HUES48 (cell line): ENCODE measurements at regions not wholly inside any gene's neighbourhood (a gene's known extent, or its start where the extent isn't known, plus 50 kb on each side); places are given as distances from the start of the nearest gene placed in this dataset.

ENCODE experiments used
- H3K27ac ChIP-seq: one replicate; pipeline ENCODE4 v1.7.0; 2013; ENCODE audit warnings: low read depth, low read length, inconsistent platforms
- H3K27me3 ChIP-seq: 2 replicates; pipeline ENCODE4 v1.6.1; 2013; ENCODE audit warnings: mild to moderate bottlenecking, low read length; ENCODE audit not compliant: control insufficient read depth, insufficient read depth
- H3K36me3 ChIP-seq: 2 replicates; pipeline ENCODE4 v1.6.1; 2013; ENCODE audit warnings: low read length; ENCODE audit not compliant: control insufficient read depth, insufficient read depth
- H3K4me1 ChIP-seq: 2 replicates; pipeline ENCODE4 v1.6.1; 2013; ENCODE audit warnings: mild to moderate bottlenecking, low read length; ENCODE audit not compliant: control insufficient read depth, insufficient read depth
- H3K4me3 ChIP-seq: 2 replicates; pipeline ENCODE4 v1.5.1; 2013; ENCODE audit warnings: mild to moderate bottlenecking, low read depth, low read length
- H3K9ac ChIP-seq: 2 replicates; pipeline ENCODE4 v1.6.1; 2013; ENCODE audit warnings: mild to moderate bottlenecking, low read depth, low read length, moderate library complexity
- H3K9me3 ChIP-seq: 2 replicates; pipeline ENCODE4 v1.6.1; 2013; ENCODE audit warnings: low read length; ENCODE audit not compliant: control insufficient read depth, insufficient read depth

GRCh38 chr13:39803156-39803555 is 147.7 kb downstream of the COG6 start:
- Histone ChIP-seq H3K27me3 (no peaks in the 10 kb centered on the region), H3K4me1 (peaks cover 27% of the 10 kb centered on the region), H3K9me3 (no peaks in the 10 kb centered on the region; the same call in 1 of the 2 replicates), H3K9ac (no peak overlapping the region; the same call in 1 of the 2 replicates), H3K36me3 (no peaks in the 10 kb centered on the region), H3K27ac (no peak overlapping the region), H3K4me3 (no peak overlapping the region)

GRCh38 chr13:39803851-39804250 is 148.4 kb downstream of the COG6 start:
- no peak overlapping the region for H3K9ac ChIP-seq
- H3K4me1 ChIP-seq: peaks cover 27% of the 10 kb centered on the region
- H3K27ac ChIP-seq: no peak overlapping the region
- no peak overlapping the region for H3K4me3 ChIP-seq
- H3K27me3 ChIP-seq: no peaks in the 10 kb centered on the region
- no peaks in the 10 kb centered on the region for H3K36me3 ChIP-seq
- H3K9me3 ChIP-seq: no peaks in the 10 kb centered on the region; the same call in 1 of the 2 replicates

GRCh38 chr13:39804332-39805210 is 149.1 kb downstream of the COG6 start:
- Histone ChIP-seq H3K9me3 (no peaks in the 10 kb centered on the region; the same call in 1 of the 2 replicates), H3K9ac (no peak overlapping the region), H3K4me1 (peaks cover 27% of the 10 kb centered on the region), H3K27ac (no peak overlapping the region), H3K36me3 (no peaks in the 10 kb centered on the region), H3K4me3 (no peak overlapping the region), H3K27me3 (no peaks in the 10 kb centered on the region)

GRCh38 chr13:39809466-39809865 is 154.0 kb downstream of the COG6 start:
- Histone ChIP-seq H3K27me3 (no peaks in the 10 kb centered on the region), H3K9me3 (no peaks in the 10 kb centered on the region), H3K4me1 (peaks cover 21% of the 10 kb centered on the region)

GRCh38 chr13:39810091-39810877 is 154.8 kb downstream of the COG6 start:
- H3K36me3 ChIP-seq: no peaks in the 10 kb centered on the region
- H3K27ac ChIP-seq: no peak overlapping the region
- no peak overlapping the region for H3K4me3 ChIP-seq
- no peaks in the 10 kb centered on the region for H3K9me3 ChIP-seq
- no peaks in the 10 kb centered on the region for H3K27me3 ChIP-seq
- no peak overlapping the region for H3K9ac ChIP-seq
- peaks cover 13% of the 10 kb centered on the region for H3K4me1 ChIP-seq

More at GRCh38 chr13:39809466-39809865, 154.0 kb downstream of the COG6 start:
- H3K36me3 ChIP-seq: no peaks in the 10 kb centered on the region
- H3K27ac ChIP-seq: no peak overlapping the region
- H3K9ac ChIP-seq: no peak overlapping the region
- no peak overlapping the region for H3K4me3 ChIP-seq

GRCh38 chr13:39811051-39811450 is 155.6 kb downstream of the COG6 start:
- no peaks in the 10 kb centered on the region for H3K36me3 ChIP-seq
- no peaks in the 10 kb centered on the region for H3K9me3 ChIP-seq
- H3K4me1 ChIP-seq: peaks cover 10% of the 10 kb centered on the region
- H3K27me3 ChIP-seq: no peaks in the 10 kb centered on the region
- H3K27ac ChIP-seq: no peak overlapping the region
- no peak overlapping the region for H3K4me3 ChIP-seq
- H3K9ac ChIP-seq: no peak overlapping the region

GRCh38 chr13:39811696-39812095 is 156.2 kb downstream of the COG6 start:
- Histone ChIP-seq H3K9ac (no peak overlapping the region), H3K27ac (no peak overlapping the region), H3K4me3 (no peak overlapping the region), H3K9me3 (no peaks in the 10 kb centered on the region), H3K27me3 (no peaks in the 10 kb centered on the region), H3K36me3 (no peaks in the 10 kb centered on the region), H3K4me1 (peaks cover 10% of the 10 kb centered on the region)

GRCh38 chr13:39815345-39816111 is 160.1 kb downstream of the COG6 start:
- Histone ChIP-seq H3K36me3 (no peaks in the 10 kb centered on the region), H3K27me3 (no peaks in the 10 kb centered on the region), H3K4me3 (no peak overlapping the region), H3K27ac (no peak overlapping the region), H3K4me1 (peaks cover 10% of the 10 kb centered on the region), H3K9me3 (no peaks in the 10 kb centered on the region), H3K9ac (no peak overlapping the region)

GRCh38 chr13:39816936-39817335 is 161.5 kb downstream of the COG6 start:
- H3K9me3 ChIP-seq: no peaks in the 10 kb centered on the region
- H3K36me3 ChIP-seq: no peaks in the 10 kb centered on the region
- no peak overlapping the region for H3K4me3 ChIP-seq
- peaks cover 11% of the 10 kb centered on the region for H3K4me1 ChIP-seq
- H3K27ac ChIP-seq: no peak overlapping the region
- no peaks in the 10 kb centered on the region for H3K27me3 ChIP-seq
- no peak overlapping the region for H3K9ac ChIP-seq

GRCh38 chr13:39818953-39819352 is 163.5 kb downstream of the COG6 start:
- Histone ChIP-seq H3K9me3 (no peaks in the 10 kb centered on the region), H3K4me1 (peaks cover 19% of the 10 kb centered on the region), H3K9ac (no peak overlapping the region), H3K27ac (no peak overlapping the region), H3K27me3 (no peaks in the 10 kb centered on the region), H3K4me3 (no peak overlapping the region), H3K36me3 (no peaks in the 10 kb centered on the region)
